HCEC 1CT (cell line): ENCODE measurements at regions not wholly inside any gene's neighbourhood (a gene's known extent, or its start where the extent isn't known, plus 50 kb on each side); places are given as distances from the start of the nearest gene placed in this dataset.
"Not testable (repeated sequence)": the region's sequence is repeated elsewhere in the genome, so short reads cannot be mapped to it uniquely, and the experiment has no call there.

Experiments used
- DNase-seq: peaks from one replicate; pipeline ENCODE4 v3.0.0-alpha.2; 2017

- DNase-seq: peak; percentile 11
These were observed 717.1 kb downstream of the SEMA5A start for GRCh38 chr5:8828596-8829322.

GRCh38 chr5:8829323-8830029 lies 716.4 kb downstream of the SEMA5A start:
- DNase-seq: peak; percentile 99

- DNase-seq: no peak
These were observed 714.6 kb downstream of the SEMA5A start for GRCh38 chr5:8831251-8831650.

GRCh38 chr5:8831854-8832253 lies 714.0 kb downstream of the SEMA5A start:
- no peak for DNase-seq

GRCh38 chr5:8839361-8840055 lies 706.4 kb downstream of the SEMA5A start:
- no peak for DNase-seq

GRCh38 chr5:8840237-8840636 lies 705.6 kb downstream of the SEMA5A start:
- no peak for DNase-seq

- not testable (repeated sequence) for DNase-seq
These were observed 705.1 kb downstream of the SEMA5A start for GRCh38 chr5:8840746-8841145.

- peak; percentile 75 for DNase-seq
These were observed 702.8 kb downstream of the SEMA5A start for GRCh38 chr5:8842971-8843551.

- DNase-seq: peak; percentile 69
These were observed 702.1 kb downstream of the SEMA5A start for GRCh38 chr5:8843771-8844170.

GRCh38 chr5:8844206-8844605 lies 701.7 kb downstream of the SEMA5A start:
- DNase-seq: no peak

GRCh38 chr5:8844847-8845246 lies 701.0 kb downstream of the SEMA5A start:
- no peak for DNase-seq

- DNase-seq: peak; percentile 74
These were observed 700.6 kb downstream of the SEMA5A start for GRCh38 chr5:8845296-8845695.

- DNase-seq: no peak
These were observed 697.5 kb downstream of the SEMA5A start for GRCh38 chr5:8848366-8848765.

GRCh38 chr5:8848997-8849594 lies 696.8 kb downstream of the SEMA5A start:
- DNase-seq: peak; percentile 78

- DNase-seq: no peak
These were observed 694.8 kb downstream of the SEMA5A start for GRCh38 chr5:8851101-8851500.

- DNase-seq: no peak
These were observed 688.8 kb downstream of the SEMA5A start for GRCh38 chr5:8857051-8857450.

- no peak for DNase-seq
These were observed 684.1 kb downstream of the SEMA5A start for GRCh38 chr5:8861764-8862163.

GRCh38 chr5:8864053-8864452 lies 681.8 kb downstream of the SEMA5A start:
- peak; percentile 62 for DNase-seq

GRCh38 chr5:8865266-8865665 lies 680.6 kb downstream of the SEMA5A start:
- DNase-seq: no peak

GRCh38 chr5:8865686-8866374 lies 680.0 kb downstream of the SEMA5A start:
- DNase-seq: no peak

- DNase-seq: no peak
These were observed 677.6 kb downstream of the SEMA5A start for GRCh38 chr5:8868283-8868682.

- no peak for DNase-seq
These were observed 675.9 kb downstream of the SEMA5A start for GRCh38 chr5:8869932-8870331.
